ENCODE measurements at regions not wholly inside any gene's neighbourhood (a gene's known extent, or its start where the extent isn't known, plus 50 kb on each side); places are given as distances from the start of the nearest gene placed in this dataset.
"Not testable (repeated sequence)": the region's sequence is repeated elsewhere in the genome, so short reads cannot be mapped to it uniquely, and the experiment has no call there.

DNA sequence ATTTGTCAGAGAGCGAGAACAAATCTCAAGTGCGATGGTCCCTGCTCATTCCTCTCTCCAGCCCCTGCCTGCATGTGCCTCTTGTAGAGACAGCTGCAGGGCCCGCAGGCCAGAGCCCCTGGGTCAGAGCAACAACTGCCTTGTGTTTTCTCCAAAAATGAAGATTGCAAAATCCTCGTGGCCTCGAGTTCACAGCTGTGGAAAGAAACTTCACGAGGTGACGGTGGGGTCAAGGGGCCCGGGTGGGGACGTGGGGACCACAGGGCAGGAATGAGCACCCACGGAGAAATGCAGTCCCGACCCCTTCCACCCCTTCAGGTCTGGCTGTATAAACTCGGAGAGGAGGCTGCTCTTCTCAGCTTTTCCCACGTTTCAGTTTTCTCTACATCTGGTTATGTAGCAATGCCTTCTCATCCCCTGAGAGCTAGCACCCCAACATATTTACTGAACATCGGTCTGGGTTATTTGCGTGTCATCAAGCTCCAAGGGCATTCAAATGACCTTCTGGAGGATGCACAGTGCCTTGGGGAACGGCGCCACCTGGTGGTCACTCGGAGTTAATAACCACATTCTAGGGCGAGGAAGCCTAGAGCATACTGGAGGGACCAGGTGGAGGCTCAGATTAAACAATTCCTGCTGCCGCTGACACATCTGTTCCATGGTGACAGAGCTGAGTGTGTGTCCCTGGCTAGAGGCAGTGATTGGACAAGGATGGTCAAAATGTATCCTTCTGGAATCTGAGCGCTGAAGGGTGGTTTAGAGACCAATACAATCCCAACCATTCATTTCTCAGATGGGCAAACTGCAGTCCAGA, 91.4 kb upstream of the CYRIA start:
- WGBS, 2 donors: 10 to 18% methylated on average over 21 of the region's 21 CpGs
- H3K27me3 ChIP-seq: no peaks in the 10 kb centered on the region
- H3K4me3 ChIP-seq: no peak overlapping the region
- no peak for TF ChIP-seq POLR2A (IDR thresholded peaks at IDR 0.05)
- TF ChIP-seq EP300 (IDR thresholded peaks at IDR 0.05): peak in 1 of 2 donors; percentile 67
- TF ChIP-seq, protein P1, sequence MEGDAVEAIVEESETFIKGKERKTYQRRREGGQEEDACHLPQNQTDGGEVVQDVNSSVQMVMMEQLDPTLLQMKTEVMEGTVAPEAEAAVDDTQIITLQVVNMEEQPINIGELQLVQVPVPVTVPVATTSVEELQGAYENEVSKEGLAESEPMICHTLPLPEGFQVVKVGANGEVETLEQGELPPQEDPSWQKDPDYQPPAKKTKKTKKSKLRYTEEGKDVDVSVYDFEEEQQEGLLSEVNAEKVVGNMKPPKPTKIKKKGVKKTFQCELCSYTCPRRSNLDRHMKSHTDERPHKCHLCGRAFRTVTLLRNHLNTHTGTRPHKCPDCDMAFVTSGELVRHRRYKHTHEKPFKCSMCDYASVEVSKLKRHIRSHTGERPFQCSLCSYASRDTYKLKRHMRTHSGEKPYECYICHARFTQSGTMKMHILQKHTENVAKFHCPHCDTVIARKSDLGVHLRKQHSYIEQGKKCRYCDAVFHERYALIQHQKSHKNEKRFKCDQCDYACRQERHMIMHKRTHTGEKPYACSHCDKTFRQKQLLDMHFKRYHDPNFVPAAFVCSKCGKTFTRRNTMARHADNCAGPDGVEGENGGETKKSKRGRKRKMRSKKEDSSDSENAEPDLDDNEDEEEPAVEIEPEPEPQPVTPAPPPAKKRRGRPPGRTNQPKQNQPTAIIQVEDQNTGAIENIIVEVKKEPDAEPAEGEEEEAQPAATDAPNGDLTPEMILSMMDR (IDR thresholded peaks at IDR 0.05): peak; percentile 72 to 95 (median 84)
- H3K4me1 ChIP-seq: peaks cover 0 to 18% (median 2%) of the 10 kb centered on the region in 4 donors
- peak; percentile 51 to 73 for DNase-seq (ENCODE audit: low spot score in 2 of 2)
- H3K9me3 ChIP-seq: no peaks in the 10 kb centered on the region
- no peaks in the 10 kb centered on the region for H3K36me3 ChIP-seq
- peak overlapping the region in 1 of 4 donors; percentile 22 for H3K27ac ChIP-seq

DNA sequence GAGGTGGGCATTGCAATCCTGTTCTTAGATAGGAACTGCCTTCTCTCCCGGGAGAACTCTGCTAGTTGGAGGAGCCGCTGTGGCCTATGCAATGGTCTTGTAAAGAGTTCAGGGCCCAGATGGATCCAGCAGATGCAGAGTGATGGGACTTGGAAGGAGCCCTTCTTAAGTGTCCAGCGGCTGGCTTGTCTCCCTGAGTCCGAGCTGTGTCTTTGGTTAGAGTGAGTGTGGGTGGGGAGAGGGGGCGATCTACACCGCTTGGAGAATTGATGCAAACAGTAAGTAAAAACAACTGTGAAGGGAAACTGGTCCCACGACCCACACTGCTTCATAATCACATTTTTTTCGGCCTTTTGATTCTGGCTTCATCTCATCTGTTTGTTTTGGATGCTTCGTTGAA, 89.8 kb upstream of the CYRIA start:
- Histone ChIP-seq H3K4me3 (no peak overlapping the region), H3K36me3 (no peaks in the 10 kb centered on the region), H3K9me3 (no peaks in the 10 kb centered on the region), H3K27ac (no peak overlapping the region), H3K4me1 (peaks cover 0 to 18% (median 2%) of the 10 kb centered on the region in 4 donors), H3K27me3 (no peaks in the 10 kb centered on the region)
- TF ChIP-seq POLR2A (IDR thresholded peaks at IDR 0.05): no peak
- TF ChIP-seq EP300 (IDR thresholded peaks at IDR 0.05): no peak
- TF ChIP-seq, protein P1 (IDR thresholded peaks at IDR 0.05): no peak
- WGBS, 2 donors: 61 to 75% methylated on average over 9 of the region's 9 CpGs
- DNase-seq (ENCODE audit: low spot score in 2 of 2): peak; percentile 23 to 25

- 87 to 94% methylated on average over 1 of the region's 1 CpG for WGBS, 2 donors
- not testable (repeated sequence) for H3K27ac ChIP-seq
Measured at GRCh38 chr2:16753025-16753424, 87.4 kb upstream of the CYRIA start.

DNA sequence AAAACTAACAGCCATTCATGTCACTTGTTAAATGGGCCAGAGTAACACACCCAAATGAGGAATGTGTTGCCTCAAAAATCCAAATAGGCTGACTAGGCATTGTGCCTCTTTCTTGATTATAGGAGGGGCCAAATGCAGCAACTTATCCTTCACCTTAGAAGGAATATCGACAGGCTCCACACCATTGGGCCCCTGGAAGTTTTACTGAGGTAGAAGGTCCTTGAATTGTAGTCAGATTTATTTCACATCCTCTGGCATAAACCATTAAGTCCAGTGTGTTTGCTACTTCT, 85.2 kb upstream of the CYRIA start:
- not testable (repeated sequence) for H3K36me3 ChIP-seq; H3K4me3 ChIP-seq; H3K27me3 ChIP-seq; DNase-seq (ENCODE audit: low spot score in 2 of 2); H3K27ac ChIP-seq; H3K4me1 ChIP-seq; H3K9me3 ChIP-seq
- WGBS, 2 donors: 95 to 100% methylated on average over 1 of the region's 1 CpG

More at GRCh38 chr2:16753025-16753424, 87.4 kb upstream of the CYRIA start:
- not testable (repeated sequence) for H3K4me3 ChIP-seq; DNase-seq (ENCODE audit: low spot score in 2 of 2); H3K9me3 ChIP-seq; H3K27me3 ChIP-seq; H3K36me3 ChIP-seq
- peaks cover 0 to 18% (median 2%) of the 10 kb centered on the region in 4 donors for H3K4me1 ChIP-seq

DNA sequence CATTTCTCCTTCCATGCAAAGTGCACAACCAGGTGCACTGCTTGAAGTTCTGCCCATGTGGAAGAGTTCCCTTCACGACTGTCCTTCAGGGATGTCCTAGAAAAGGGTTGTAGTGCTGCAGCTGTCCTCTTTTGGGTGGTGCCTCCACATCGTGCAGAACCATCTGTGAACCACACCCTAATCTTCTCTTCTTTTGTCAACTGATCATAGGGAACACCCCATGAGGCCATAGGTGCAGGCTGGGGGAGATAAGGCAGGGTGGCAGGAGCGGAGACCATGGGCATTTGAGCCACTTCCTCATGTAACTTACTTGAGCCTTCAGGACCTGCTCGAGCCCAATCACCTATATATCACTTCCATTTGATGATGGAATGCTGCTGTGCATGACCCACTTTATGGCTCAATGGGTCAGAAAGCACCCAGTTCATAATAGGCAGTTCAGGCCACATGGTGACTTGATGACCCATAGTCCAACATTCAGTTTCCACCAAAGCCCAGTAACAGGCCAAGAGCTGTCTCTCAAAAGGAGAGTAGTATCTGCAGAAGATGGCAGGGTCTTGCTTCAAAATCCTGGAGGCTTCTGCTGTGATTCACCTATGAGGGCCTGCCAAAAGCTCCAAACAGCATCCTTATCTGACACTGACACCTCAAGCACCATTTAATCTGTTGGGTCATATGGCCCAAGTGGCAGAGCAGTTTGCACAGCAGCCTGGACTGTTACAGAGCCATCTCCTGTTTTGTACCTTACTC, 84.7 kb upstream of the CYRIA start:
- 89 to 90% methylated on average over 4 of the region's 4 CpGs for WGBS, 2 donors
- no peak for DNase-seq (ENCODE audit: low spot score in 2 of 2)
- no peak overlapping the region for H3K4me3 ChIP-seq
- TF ChIP-seq EP300 (IDR thresholded peaks at IDR 0.05) (no peak), POLR2A (IDR thresholded peaks at IDR 0.05) (no peak)
- TF ChIP-seq, protein P1 (IDR thresholded peaks at IDR 0.05): no peak
- H3K36me3 ChIP-seq: no peaks in the 10 kb centered on the region
- H3K9me3 ChIP-seq: no peaks in the 10 kb centered on the region
- no peaks in the 10 kb centered on the region for H3K4me1 ChIP-seq
- no peak overlapping the region for H3K27ac ChIP-seq
- H3K27me3 ChIP-seq: no peaks in the 10 kb centered on the region

DNA sequence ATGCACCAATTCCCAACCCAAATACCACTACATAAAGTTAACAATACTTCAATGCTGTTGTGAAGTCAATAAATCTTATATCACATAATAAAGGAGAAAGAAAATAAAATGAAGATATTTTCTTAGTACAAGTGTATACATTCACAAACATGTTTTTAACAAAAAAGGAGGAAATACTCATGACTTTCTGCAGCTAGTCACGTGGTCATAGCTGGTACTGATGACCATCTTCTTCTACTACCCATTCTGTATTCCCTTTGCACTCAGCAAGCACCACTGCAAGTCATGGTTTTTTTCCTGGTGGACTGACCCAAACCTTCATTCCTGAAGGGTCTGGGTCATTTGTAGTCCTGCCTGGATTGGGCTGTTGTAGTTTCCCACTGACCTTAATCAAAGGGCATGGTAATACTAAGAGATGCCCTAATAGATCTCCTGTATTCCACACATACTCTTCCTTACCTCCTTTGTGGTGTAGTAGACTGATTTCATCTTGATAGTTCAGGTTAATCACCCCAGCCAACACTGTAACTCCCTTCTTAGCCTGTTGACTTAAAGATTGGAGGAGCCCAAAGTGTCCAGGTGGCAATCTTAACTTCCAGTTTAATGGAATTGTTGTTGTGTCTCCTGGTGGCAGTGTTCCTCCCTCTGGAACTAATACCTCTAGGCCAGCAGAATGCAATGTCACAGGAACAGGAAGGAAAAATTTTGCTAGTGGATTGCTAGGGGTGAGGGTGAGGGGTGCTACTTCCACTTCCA, 83.1 kb upstream of the CYRIA start:
- WGBS, 2 donors: 75 to 77% methylated on average over 1 of the region's 1 CpG
- H3K4me3 ChIP-seq; H3K27ac ChIP-seq; DNase-seq (ENCODE audit: low spot score in 2 of 2); H3K9me3 ChIP-seq; H3K36me3 ChIP-seq; H3K4me1 ChIP-seq; H3K27me3 ChIP-seq: not testable (repeated sequence)
